Lower leg skin (tissue), 3 donors: ENCODE measurements at regions not wholly inside any gene's neighbourhood (a gene's known extent, or its start where the extent isn't known, plus 50 kb on each side); places are given as distances from the start of the nearest gene placed in this dataset.

ENCODE experiments used
- POLR2A ChIP-seq, 2 donors: fragments of 450-650 bp; IDR thresholded peaks; one replicate each; pipeline ENCODE4 v1.6.1; 2016 to 2017; ENCODE audit warnings: antibody characterized with exemption in 2 of 2, mild to moderate bottlenecking in 1 of 2, moderate library complexity in 1 of 2
- TF ChIP-seq, protein P1 (sequence below), 3 donors: fragments of 450-650 bp; IDR thresholded peaks; one replicate each; pipeline ENCODE4 v1.5.1; 2016; ENCODE audit warnings: antibody characterized with exemption in 3 of 3, mild to moderate bottlenecking in 3 of 3, moderate library complexity in 2 of 3

DNA sequence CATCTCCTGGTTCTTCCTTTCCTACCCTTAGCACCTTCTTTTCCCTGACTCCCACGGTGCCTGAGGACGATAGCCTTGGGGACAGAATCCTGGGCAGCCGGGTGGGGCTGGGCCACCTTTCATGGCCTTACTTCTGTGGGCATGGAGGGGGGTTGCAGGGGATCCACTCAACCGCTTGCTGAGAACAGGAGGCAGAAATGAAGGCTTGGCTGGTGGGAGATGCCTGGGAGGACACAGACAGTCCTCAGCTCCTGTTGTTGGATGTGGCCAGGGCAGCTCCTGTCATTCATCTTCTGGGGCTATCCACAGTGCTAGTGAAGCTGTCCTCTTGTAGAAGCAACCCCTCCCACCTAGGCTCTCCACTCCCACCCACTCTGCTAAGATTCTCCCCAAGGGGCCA is 95.5 kb upstream of the CELF4 start:
- TF ChIP-seq, protein P1, sequence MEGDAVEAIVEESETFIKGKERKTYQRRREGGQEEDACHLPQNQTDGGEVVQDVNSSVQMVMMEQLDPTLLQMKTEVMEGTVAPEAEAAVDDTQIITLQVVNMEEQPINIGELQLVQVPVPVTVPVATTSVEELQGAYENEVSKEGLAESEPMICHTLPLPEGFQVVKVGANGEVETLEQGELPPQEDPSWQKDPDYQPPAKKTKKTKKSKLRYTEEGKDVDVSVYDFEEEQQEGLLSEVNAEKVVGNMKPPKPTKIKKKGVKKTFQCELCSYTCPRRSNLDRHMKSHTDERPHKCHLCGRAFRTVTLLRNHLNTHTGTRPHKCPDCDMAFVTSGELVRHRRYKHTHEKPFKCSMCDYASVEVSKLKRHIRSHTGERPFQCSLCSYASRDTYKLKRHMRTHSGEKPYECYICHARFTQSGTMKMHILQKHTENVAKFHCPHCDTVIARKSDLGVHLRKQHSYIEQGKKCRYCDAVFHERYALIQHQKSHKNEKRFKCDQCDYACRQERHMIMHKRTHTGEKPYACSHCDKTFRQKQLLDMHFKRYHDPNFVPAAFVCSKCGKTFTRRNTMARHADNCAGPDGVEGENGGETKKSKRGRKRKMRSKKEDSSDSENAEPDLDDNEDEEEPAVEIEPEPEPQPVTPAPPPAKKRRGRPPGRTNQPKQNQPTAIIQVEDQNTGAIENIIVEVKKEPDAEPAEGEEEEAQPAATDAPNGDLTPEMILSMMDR (IDR thresholded peaks at IDR 0.05) = no peak
- no peak for TF ChIP-seq POLR2A (IDR thresholded peaks at IDR 0.05)
